ENCODE measurements at regions not wholly inside any gene's neighbourhood (a gene's known extent, or its start where the extent isn't known, plus 50 kb on each side); places are given as distances from the start of the nearest gene placed in this dataset.

DNA sequence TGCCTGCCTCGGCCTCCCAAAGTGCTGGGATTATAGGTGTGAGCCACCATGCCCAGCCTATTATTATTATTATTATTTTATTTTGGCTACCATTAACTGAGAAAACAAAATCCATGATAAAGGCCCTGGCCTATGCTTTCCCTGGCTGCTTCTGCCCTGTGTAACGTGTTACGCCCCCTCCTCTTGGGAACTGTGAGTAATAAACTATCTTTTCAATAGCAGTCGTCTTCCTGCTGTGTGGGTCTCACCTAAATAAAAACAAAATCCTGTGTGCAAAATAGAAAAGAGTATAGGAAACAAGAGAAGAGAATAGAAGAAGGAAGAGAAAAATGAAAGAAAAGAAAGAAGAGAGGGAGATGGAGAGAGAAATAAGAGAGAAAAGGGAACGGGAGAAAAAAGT lies 237.0 kb downstream of the MIAT start:
- H4K8ac ChIP-seq (replicated peaks; ENCODE audit: insufficient read length, low read depth, low read length): no peak overlapping the region
- no peak for TF ChIP-seq CTCF (conservative IDR thresholded peaks at IDR 0.05)
- peaks cover 26 to 39% of the 10 kb centered on the region in 2 experiments for H3K4me1 Mint-ChIP-seq
- no peak overlapping the region for H3K18ac ChIP-seq (ENCODE audit: insufficient read length, low read depth, low read length)
- H3K27ac ChIP-seq (ENCODE audit: insufficient read length, low read depth, low read length): no peak overlapping the region
- H3K9ac ChIP-seq (ENCODE audit: extremely low read depth, insufficient read length, low read length): no peak overlapping the region
- no peak overlapping the region for H3K4me3 Mint-ChIP-seq
- H3K23me2 ChIP-seq (ENCODE audit: insufficient read length, low read depth, low read length, poor library complexity, severe bottlenecking): no peaks in the 10 kb centered on the region
- H2BK12ac ChIP-seq (ENCODE audit: insufficient read length, low read depth, low read length): no peak overlapping the region
- H3K56ac ChIP-seq (ENCODE audit: insufficient read length, low read depth, low read length): no peak overlapping the region
- H3K4me2 ChIP-seq (ENCODE audit: insufficient read depth, insufficient read length, low read length): no peak overlapping the region
- no peak overlapping the region for H4K5ac ChIP-seq (ENCODE audit: insufficient read length, low read depth, low read length)
- no peak overlapping the region for H2AK5ac ChIP-seq (ENCODE audit: insufficient read length, low read length)
- DNase-seq: no peak
- no peak overlapping the region for H3T11ph ChIP-seq (ENCODE audit: low read length)
- no peak overlapping the region for H2BK5ac ChIP-seq (ENCODE audit: insufficient read length, low read length)
- no peak overlapping the region for H2AFZ ChIP-seq (ENCODE audit: low read length)
- no peak overlapping the region for H2BK120ac ChIP-seq (ENCODE audit: low read depth, low read length, poor library complexity, severe bottlenecking)
- H3K23ac ChIP-seq (ENCODE audit: insufficient read length, low read depth, low read length): no peak overlapping the region
- no peaks in the 10 kb centered on the region for H3K79me1 ChIP-seq (ENCODE audit: insufficient read depth, low read depth, low read length, poor library complexity, severe bottlenecking)
- H3K4ac ChIP-seq (ENCODE audit: low read depth, low read length): no peak overlapping the region
- no peaks in the 10 kb centered on the region for H4K20me1 ChIP-seq (ENCODE audit: control insufficient read depth, insufficient read depth, insufficient read length)
- H3K4me1 ChIP-seq (ENCODE audit: insufficient read depth, low read length): no peaks in the 10 kb centered on the region; the same call in 1 of the 2 replicates
- H3K9me3 Mint-ChIP-seq: no peaks in the 10 kb centered on the region
- H2BK15ac ChIP-seq (ENCODE audit: low read depth, low read length): no peak overlapping the region
- no peaks in the 10 kb centered on the region for H3K79me2 ChIP-seq (ENCODE audit: insufficient read depth, low read length)
- 100% methylated on average over 1 of the region's 5 CpGs for WGBS (ENCODE audit: extremely low coverage, insufficient read length, low lambda C conversion rate)
- no peak overlapping the region for H3K14ac ChIP-seq (ENCODE audit: insufficient read depth, low read length)
- H3K9me3 ChIP-seq (ENCODE audit: control insufficient read depth, low read depth, low read length): no peaks in the 10 kb centered on the region
- H3K36me3 Mint-ChIP-seq (ENCODE audit: insufficient read depth in 1 of 3, low read depth in 3 of 3): no peaks in the 10 kb centered on the region; a peak in 1 of 7 replicates
- peaks cover 30% of the 10 kb centered on the region for H3K27me3 Mint-ChIP-seq (ENCODE audit: low read depth)
- no peak overlapping the region for H2BK20ac ChIP-seq (ENCODE audit: low read depth, low read length, poor library complexity, severe bottlenecking)
- H3K27ac Mint-ChIP-seq: no peak overlapping the region
- H3K27me3 ChIP-seq (ENCODE audit: insufficient read depth, low read length): no peaks in the 10 kb centered on the region; the same call in 1 of the 2 replicates
- H4K91ac ChIP-seq (ENCODE audit: insufficient read length, low read depth, low read length): no peak overlapping the region
